HTR-8/SVneo (cell line): ENCODE measurements at regions not wholly inside any gene's neighbourhood (a gene's known extent, or its start where the extent isn't known, plus 50 kb on each side); places are given as distances from the start of the nearest gene placed in this dataset.

ENCODE experiments used
- DNase-seq: peaks from one replicate; pipeline ENCODE4 v3.0.0; 2011; ENCODE audit warnings: low spot score, mixed read lengths; ENCODE audit not compliant: insufficient read length
- FAIRE-seq: peaks from 2 replicates; lab custom pipeline; 2011; peaks lifted over from hg19 to GRCh38; lab: Jason Lieb, UNC

DNA sequence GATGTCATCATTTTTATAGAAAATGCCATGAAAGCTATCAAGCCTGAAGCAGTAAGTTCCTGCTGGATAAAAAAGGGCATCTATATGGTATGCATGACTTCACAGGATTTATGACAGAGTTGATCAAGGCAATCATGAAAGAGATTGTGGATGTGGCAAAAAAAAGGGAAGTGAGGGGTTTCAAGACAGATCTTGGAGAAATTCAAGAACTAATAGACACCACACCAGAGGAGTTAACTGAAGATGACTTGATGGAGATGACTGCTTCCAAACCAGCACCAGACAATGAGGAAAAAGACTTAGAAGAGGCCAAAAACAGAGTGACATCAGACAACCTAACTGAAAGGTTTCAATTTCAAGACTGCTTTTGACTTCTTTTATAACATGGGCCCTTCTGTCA is 691.1 kb upstream of the SLC10A2 start:
- DNase-seq: no peak
- FAIRE-seq: no peak

DNA sequence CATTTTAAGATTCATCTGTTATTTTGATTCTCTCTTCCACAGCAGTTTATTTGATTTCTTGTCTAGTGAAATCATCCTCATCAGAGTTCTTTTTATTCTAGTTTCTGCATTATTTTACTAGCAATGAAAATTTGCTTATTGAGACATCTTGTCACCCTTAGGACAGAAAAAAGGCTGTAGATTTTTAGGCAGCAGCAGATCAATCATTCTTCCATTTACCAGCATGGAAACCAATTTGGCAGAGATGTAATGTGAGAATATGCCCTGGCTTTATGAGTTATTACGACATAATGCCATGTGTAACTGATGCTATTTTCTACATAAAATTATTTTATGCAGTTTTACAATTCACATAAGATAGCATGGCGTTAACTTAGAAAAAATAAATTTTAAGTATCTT is 688.6 kb upstream of the SLC10A2 start:
- no peak for DNase-seq
- FAIRE-seq: no peak

DNA sequence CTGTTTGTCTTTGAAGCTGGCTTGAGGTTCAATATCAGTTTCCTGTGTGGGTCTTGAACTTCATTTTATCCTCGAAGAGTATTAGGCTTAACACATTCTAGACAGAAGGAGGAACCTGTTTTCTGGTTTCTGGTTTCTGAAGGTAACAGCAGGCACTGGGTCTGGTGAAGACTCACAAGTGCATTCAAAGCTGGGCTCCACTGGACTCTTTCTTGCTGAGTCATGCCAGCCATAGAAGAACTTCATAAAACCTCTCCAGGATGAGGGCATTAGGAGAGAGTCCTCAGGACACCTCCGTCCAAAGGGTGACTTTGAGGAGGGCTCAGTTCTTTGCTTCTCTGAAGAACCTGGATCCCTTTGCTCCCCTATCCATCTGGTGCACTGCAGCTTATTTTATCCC is 668.6 kb upstream of the SLC10A2 start:
- FAIRE-seq: no peak
- DNase-seq: no peak

DNA sequence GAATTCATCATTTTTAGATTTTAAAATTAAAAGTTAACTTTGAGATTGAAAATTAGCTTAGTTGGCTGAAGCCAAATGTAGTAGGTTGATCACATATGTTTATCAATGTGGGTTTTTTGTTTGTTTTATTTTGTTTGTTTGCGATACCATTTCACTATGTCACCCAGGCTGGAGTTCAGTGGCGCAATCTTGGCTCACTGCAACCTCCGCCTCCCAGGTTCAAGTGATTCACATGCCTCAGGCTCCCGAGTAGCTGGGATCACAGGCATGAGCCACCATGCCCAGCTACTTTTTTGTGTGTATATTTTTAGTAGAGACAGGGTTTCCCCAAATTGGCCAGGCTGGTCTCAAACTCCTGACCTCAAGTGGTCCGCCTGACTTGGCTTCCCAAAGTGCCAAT is 665.7 kb upstream of the SLC10A2 start:
- FAIRE-seq: no peak
- no peak for DNase-seq

DNA sequence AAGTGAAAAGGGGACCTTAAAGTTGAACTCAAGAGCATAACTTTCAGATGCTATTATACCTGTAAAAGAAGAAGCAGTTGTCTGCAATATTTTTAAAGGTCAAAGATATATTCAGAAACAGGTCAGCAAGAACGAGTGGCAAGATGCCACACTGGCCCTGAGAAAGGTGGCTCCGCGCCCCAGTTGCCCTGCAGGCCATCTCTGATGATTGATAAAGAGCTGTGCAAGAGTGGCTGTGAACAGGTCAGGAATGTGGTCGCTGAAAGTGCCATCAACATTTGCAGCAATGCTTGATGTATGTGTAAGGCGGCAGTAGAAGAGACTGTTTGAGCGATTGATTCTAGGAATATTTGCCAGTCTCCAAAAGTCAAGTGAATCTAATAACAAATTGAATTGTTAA is 664.2 kb upstream of the SLC10A2 start:
- FAIRE-seq: no peak
- no peak for DNase-seq

DNA sequence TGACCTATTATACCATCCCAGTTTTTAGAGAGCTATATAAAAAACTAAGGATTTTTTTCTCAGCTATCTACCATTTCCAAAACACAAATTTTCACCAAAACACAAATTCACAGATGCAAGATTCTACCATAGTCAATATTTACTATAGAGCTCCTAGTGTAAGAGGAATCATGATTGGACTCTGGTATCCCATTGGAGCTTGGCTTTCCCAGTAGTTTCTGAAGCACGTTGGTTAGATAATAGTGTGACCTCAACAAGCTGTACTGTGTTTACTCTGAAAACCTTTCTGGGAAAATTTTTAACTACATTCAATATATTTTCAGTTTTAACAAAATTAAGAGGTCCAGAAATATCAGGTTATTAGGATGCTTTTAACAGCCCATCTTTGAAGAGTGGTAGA is 660.6 kb upstream of the SLC10A2 start:
- DNase-seq (no peak), FAIRE-seq (no peak)

DNA sequence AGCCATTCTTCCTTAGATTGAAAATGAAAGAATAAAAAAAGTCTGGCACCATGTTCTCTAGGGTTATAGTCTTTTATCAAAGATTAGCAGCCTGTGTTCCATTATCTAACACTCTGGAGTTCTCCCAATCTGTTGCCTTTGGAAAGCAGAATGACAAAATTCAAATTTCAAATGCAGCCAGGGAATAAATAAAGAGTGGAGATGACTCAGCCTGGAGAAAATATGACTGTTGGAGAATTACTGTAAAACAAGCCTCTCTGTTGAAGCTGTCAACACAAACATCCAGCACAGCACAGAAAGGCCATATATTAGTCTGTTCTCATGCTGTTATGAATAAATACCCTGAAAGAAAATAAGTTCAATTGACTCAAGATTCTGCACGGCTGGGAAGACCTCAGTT is 650.5 kb upstream of the SLC10A2 start:
- no peak for FAIRE-seq
- no peak for DNase-seq

DNA sequence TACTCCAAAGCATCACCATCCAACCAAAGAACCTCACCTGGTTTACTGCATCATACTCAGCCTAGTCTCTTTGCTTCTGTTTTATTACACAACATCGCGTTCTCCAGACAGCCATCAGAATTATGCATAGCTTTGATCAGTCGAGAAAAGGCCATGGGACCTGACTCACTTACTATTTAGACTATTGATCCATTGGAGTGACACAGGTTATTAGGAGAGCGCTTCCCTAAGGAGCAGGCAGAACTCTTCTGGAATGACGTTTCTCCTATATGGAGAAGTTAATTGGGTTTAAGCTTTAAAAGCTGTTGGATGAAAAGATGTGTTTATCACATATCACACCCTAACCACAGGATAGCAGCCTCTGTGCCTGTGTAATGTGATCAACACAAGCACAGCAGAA is 649.1 kb upstream of the SLC10A2 start:
- FAIRE-seq: no peak
- DNase-seq: no peak

DNA sequence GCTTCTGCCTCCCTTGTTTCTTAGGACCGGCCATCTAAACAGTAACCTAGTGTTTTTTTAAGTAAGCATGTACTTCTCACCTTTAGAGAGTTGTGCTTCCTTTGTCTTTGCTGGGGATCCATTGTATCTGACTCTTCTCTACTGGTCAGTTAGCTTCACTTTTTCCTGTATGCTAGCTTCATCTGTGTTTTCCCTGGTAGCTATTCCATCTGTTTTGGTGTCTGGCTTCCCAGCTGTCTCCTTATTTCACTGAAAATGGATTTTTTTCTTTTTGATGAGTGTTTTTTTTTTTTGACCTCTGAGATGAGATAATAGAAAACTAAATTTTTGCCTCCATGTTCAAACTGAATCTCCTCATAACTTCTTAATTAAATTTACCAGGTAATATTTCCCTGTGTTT is 637.0 kb upstream of the SLC10A2 start:
- no peak for FAIRE-seq
- no peak for DNase-seq

DNA sequence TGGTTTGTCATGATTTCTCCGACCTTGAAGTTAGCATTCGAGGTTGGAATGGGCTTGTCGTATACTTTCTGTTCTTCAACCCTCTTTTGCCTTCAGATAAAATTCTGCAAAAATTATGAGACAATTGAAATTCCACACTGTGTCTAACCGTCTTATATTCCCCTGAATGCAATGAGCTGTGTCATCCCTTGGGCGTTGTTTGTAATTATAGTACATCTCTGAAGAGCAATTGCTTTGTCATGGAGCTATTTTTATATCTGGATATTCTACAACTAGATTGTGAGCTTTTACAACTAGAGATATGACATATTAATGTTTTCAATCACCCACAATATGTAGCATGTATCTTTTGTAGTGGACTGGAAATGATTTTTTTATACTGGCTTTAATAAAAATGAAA is 631.8 kb upstream of the SLC10A2 start:
- DNase-seq (no peak), FAIRE-seq (no peak)

DNA sequence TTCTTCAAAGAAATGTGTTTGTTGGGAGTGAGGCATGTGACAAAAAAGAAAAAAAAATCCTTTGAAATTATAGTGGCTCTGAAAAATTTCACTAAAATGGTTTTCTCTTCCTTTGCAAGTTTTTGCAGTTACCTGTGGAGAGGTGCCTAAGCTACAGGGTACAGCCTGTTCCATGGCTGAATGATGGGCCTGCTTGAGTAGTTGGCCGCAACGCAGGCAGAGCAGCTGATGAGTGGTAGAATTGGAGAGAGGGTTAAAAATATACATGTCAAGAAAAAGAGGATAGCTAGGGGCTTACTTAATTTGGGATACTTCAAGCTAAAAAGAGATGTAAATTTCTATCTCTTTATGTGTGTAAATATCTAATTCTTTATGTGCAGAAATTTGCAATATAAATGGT is 629.1 kb upstream of the SLC10A2 start:
- DNase-seq (no peak), FAIRE-seq (no peak)

DNA sequence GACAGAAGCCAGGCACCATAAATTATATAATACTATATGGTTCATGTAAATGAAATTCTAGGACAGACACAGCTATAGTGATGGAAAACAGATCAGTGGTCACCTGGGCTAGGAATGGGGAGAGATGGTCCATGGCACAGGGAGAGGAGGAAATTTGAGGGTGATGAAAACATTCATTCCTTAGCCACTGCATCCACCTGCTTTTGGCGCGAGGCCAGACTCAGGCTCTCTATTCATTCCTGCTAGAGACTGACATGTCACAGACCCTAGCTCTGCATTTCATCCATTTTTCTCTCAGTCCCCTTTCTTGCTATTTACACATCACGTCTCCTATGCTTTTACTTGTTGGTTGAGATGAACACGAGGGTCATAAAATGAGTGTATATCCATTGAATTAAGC is 628.3 kb upstream of the SLC10A2 start:
- no peak for DNase-seq
- FAIRE-seq: no peak

DNA sequence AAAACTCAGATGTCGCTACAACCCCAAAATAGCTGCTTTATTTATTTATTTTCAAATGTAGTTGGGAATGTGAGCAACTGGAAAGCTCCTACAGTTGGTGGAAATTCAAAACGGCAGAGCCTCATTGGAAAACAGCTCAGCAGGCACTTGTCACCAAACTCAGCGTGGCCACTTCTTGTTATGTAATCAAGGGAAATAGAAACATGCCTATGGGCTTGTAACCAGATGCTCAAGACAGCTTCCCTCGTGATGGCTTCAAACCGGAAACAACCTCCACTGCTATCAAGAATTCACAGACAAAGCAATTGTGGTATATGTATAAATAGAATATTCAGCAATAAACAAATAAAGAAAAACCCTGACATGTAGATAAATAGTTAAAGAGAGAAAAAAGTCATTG is 627.8 kb upstream of the SLC10A2 start:
- FAIRE-seq: no peak
- no peak for DNase-seq

DNA sequence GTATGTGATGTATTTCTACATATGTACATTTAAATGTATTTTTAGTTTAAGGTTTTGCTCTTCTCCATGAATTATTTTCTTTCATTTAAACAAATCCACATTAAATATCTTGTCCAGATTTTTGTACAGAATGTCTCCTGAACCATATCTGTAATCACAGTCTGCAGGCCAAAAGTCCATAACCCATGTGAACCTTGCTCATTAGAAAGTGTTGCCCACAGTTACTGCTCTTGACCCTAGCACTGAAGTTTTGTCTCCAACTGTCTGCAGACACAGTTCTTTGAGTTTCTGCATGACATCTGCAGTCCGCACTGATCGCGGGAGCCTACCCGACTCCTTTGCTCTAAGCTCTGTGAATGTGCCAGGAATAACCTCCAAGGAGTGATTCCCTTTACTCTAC is 626.2 kb upstream of the SLC10A2 start:
- FAIRE-seq (no peak), DNase-seq (no peak)

DNA sequence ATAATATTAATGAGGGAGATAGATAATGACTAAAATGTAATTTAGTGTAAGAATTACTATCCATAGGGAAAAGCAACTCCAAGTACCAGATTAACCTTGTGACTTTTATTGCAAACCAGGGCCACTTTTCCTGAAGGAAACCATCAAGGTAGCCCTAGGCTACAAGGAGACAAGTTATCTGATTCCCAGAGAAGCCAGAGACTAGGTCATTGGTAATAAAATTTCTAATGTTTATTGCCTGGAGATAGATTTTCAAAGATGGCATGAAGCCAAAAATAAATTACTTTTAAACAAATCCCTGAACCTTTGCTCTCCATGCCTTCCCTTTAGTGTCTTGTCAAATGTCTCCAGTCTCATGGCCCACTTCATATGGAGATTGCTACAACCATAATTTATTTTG is 610.1 kb upstream of the SLC10A2 start:
- no peak for FAIRE-seq
- DNase-seq: peak; percentile 9

DNA sequence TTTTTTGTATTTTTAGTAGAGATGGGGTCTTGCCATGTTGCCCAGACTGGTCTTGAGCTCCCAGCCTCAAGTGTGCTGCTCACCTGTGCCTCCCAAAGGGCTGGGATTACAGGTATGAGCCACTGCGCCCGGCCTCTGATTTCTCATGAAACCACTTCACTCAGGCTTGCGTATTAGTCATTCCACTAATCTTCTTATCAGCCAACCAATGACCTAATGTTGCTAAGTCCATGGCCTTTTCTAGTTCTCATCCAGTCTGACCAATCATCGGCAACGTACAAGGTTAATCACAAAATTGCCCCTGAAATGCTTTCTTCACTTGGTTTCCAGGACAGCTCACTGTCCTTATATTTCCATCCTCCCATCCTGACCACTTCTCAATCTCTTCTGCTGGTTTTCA is 605.3 kb upstream of the SLC10A2 start:
- DNase-seq: no peak
- no peak for FAIRE-seq

DNA sequence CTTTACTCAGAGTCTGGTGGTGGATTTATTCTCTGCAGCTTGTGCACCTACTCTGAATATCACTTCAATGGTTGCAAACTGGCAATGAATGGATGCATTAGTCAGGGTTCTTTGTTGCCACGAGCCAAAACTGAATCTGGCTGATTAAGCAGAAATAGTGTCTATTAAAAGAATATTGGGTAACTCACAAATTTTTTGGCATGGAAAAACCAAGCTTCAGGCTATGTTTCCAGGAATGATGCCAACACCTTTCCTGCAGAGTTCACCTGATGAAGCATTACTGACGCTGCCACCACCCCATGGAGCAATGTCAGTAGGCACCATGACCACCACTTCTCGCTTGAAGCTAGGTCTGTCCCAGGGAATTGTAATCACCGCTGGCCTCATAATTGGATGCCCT is 597.8 kb upstream of the SLC10A2 start:
- FAIRE-seq (no peak), DNase-seq (no peak)

DNA sequence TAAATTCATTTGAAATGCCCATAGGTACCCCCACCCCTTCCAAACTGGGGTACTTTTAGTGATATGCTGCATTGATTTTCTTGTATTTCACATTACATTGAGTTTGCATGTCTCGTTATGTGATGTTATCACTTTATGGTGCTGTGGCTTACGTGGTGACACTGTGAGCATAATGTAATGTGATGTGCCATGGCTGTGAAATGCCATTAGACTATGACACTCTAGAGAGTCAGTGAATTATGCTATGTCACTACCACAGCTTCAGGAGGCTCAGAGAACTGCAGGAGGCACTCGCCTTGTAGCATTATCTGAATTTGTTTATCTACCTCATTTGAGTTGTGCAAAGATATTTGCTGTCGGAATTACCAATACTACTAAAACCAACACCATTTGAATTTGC is 590.1 kb upstream of the SLC10A2 start:
- DNase-seq: no peak
- FAIRE-seq: peak; percentile 16

DNA sequence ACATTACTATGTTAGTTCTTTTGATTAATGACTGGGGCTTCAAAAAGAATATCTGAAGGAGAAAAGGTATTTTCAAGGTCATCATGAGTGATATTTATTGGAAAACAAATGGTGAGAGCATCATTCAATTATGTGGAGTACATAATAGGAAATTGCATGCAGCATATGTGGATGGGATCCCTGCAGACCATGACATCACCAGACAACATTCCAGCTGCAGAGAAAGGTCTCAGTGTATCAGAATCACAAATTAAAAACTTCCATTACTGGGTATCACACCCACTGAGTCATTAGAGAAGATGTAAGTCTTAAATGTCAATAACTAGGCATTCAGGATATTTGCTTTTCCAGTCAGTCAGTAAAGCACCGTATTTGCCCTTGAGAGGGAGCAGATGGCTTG is 574.4 kb upstream of the SLC10A2 start:
- FAIRE-seq (no peak), DNase-seq (no peak)

DNA sequence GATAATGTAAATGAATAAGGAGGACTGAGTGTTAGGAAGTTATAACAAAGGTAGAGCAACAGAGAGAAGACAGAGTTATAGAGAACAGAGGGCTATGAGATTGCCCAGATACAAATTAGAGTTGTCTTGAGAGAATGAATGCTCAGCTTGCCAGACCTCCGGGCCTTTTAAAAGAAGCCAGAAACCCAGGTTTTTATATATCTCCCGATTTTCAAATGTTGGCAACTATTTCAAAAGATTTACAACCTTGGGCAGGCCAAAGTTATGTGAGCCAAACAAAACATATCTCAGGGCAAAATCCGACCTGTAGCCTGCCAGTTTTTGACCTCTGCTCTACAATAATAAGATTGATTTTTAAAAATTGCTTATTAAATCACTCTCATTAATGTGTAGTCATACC is 573.1 kb upstream of the SLC10A2 start:
- FAIRE-seq (no peak), DNase-seq (no peak)

DNA sequence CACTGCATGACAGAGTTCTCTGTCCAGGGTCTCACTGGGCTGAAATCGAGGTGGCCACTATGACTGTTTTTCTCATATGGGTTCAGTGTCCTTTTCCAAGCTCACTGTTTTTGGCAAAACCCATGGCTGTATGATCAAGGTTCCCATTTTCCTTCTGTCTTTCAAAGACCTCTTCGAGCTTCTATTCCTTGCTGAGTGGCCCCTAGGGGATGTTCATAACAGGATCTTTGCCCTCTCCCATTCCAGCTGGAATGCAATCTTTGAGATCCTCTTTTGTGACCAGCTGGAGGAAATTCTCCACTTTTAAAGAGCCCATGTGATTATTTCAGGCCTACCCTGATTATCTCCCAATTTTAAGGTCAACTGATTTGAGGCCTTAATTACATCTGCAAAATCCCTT is 572.5 kb upstream of the SLC10A2 start:
- FAIRE-seq: no peak
- DNase-seq: no peak

DNA sequence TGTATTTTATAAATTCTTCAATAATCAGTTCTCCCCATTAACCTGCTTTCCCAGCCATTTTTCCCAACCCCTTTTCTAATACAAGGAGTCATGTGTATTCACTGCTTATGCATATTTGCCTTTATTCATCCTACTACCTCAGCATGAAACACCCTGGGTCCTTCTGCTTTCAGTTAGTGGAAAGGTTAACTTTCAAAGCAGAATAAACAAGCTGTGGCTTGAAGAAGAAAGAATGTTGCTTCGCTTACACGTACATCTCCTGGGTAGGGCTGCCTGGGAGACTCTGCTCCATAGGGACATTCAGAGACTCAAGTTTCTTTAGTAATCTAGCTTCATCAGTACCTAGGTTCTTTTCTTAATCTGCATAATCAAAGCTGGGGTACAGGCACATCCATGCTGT is 567.8 kb upstream of the SLC10A2 start:
- DNase-seq: no peak
- no peak for FAIRE-seq

DNA sequence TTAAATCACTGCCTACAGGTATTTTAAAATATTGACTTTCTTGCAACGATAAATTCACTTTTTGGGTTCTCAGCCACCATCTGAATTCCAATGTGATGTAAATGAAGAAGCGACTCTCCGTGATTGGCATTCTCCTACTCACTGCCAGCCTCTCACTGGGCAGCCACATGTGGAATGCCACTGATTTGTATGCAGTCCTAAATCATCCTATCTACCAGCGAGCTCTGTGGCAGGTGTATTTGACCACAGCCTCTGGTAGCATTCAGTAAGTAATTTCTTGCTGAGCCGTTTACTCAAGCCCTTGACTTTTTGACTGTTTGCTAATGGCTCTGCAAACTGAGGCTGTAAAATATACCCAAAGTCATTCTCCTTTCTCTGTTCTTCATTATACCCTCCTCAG is 559.0 kb upstream of the SLC10A2 start:
- DNase-seq (no peak), FAIRE-seq (no peak)
